Loucy (cell line): ENCODE measurements at regions not wholly inside any gene's neighbourhood (a gene's known extent, or its start where the extent isn't known, plus 50 kb on each side); places are given as distances from the start of the nearest gene placed in this dataset.
"Not testable (repeated sequence)": the region's sequence is repeated elsewhere in the genome, so short reads cannot be mapped to it uniquely, and the experiment has no call there.

Source experiments
- EZH2phosphoT487 ChIP-seq: fragments of 200-600 bp; IDR thresholded peaks from 2 replicates; pipeline ENCODE4 v1.6.1; 2018; ENCODE audit warnings: antibody characterized with exemption, mild to moderate bottlenecking, moderate library complexity, borderline replicate concordance
- TF ChIP-seq, protein P1 (sequence below): fragments of 200-600 bp; sonication (generic); conservative IDR thresholded peaks from 2 replicates; pipeline ENCODE4 v1.5.1; 2014; ENCODE audit warnings: mild to moderate bottlenecking, antibody characterized with exemption, low read length

DNA sequence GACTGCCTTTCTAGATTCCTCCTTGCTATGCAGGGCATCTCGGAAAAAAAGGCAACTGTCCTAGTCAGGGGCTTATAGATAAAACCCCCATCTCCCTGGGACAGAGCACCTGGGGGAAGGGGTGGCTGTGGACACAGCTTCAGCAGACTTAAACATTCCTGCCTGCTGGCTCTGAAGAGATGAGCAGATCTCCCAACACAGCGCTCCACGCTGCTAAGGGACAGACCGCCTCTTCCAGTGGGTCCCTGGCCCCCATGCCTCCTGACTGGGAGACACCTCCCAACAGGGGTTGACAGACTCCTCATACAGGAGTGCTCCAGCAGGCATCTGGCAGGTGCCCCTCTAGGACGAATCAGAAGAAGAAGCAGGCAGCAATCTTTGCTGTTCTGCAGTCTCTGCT, 87.9 kb upstream of the GOLGA6L6 start:
- TF ChIP-seq, protein P1, sequence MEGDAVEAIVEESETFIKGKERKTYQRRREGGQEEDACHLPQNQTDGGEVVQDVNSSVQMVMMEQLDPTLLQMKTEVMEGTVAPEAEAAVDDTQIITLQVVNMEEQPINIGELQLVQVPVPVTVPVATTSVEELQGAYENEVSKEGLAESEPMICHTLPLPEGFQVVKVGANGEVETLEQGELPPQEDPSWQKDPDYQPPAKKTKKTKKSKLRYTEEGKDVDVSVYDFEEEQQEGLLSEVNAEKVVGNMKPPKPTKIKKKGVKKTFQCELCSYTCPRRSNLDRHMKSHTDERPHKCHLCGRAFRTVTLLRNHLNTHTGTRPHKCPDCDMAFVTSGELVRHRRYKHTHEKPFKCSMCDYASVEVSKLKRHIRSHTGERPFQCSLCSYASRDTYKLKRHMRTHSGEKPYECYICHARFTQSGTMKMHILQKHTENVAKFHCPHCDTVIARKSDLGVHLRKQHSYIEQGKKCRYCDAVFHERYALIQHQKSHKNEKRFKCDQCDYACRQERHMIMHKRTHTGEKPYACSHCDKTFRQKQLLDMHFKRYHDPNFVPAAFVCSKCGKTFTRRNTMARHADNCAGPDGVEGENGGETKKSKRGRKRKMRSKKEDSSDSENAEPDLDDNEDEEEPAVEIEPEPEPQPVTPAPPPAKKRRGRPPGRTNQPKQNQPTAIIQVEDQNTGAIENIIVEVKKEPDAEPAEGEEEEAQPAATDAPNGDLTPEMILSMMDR: not testable (repeated sequence)
- not testable (repeated sequence) for TF ChIP-seq EZH2phosphoT487
